IMR-90 (cell line): ENCODE measurements at regions not wholly inside any gene's neighbourhood (a gene's known extent, or its start where the extent isn't known, plus 50 kb on each side); places are given as distances from the start of the nearest gene placed in this dataset.

Source experiments
- ATAC-seq: fragments of 200-7000 bp; cut with Tn5 transposase; 2 replicates; pipeline ENCODE4 v1.9.1; 2020; ENCODE audit warnings: low read depth, mild to moderate bottlenecking, moderate library complexity
- BruUV-seq: library from RNA; stranded (reverse); fragments of 400-500 nt; replicated peaks from 2 replicates; lab custom pipeline; 2021; lab: Mats Ljungman, UMichigan
- CTCF ChIA-PET: fragments of 300-600 bp; formaldehyde crosslinking; extraction: SDS; loops from one replicate; lab custom pipeline; 2021; ENCODE audit warnings: antibody characterized with exemption; lab: Yijun Ruan, JAX
- POLR2A ChIA-PET: fragments of 300-600 bp; sonication (Branson Sonifier 250); formaldehyde crosslinking; loops from one replicate; lab custom pipeline; 2022; ENCODE audit warnings: antibody characterized with exemption; ENCODE audit not compliant: unreplicated experiment; lab: Charles Lee
- DNase-seq: peaks from one replicate; pipeline ENCODE4 v3.0.0; 2013
- H2AFZ ChIP-seq: replicated peaks from 2 replicates; pipeline ENCODE3; 2013; ENCODE audit warnings: low read length, mild to moderate bottlenecking; ENCODE audit not compliant: poor library complexity
- H2AK5ac ChIP-seq: 2 replicates; pipeline ENCODE4 v1.6.1; 2013; ENCODE audit warnings: low read depth, low read length, inconsistent platforms
- H2AK9ac ChIP-seq: replicated peaks from 2 replicates; pipeline ENCODE3; 2013; ENCODE audit warnings: mild to moderate bottlenecking, low read depth, low read length, moderate library complexity; ENCODE audit not compliant: poor library complexity
- H2BK120ac ChIP-seq: 2 replicates; pipeline ENCODE4 v1.6.1; 2013; ENCODE audit warnings: low read depth, low read length, inconsistent platforms
- H2BK15ac ChIP-seq: 3 replicates; pipeline ENCODE4 v1.6.1; 2013; ENCODE audit warnings: low read depth, low read length, inconsistent platforms
- H2BK20ac ChIP-seq: 2 replicates; pipeline ENCODE4 v1.6.1; 2013; ENCODE audit warnings: low read depth, mild to moderate bottlenecking, inconsistent platforms, low read length, moderate library complexity
- H2BK5ac ChIP-seq: 2 replicates; pipeline ENCODE4 v1.6.1; 2013; ENCODE audit warnings: mild to moderate bottlenecking, low read depth, low read length, inconsistent platforms; ENCODE audit not compliant: poor library complexity, severe bottlenecking
- H3K14ac ChIP-seq: replicated peaks from 2 replicates; pipeline ENCODE4 v1.6.1; 2013; ENCODE audit warnings: low read depth, low read length, inconsistent platforms
- H3K18ac ChIP-seq: 2 replicates; pipeline ENCODE4 v1.6.1; 2013; ENCODE audit warnings: low read depth, low read length, control low read depth
- H3K23ac ChIP-seq: 2 replicates; pipeline ENCODE4 v1.6.1; 2013; ENCODE audit warnings: low read depth, low read length, inconsistent platforms
- H3K27ac ChIP-seq: 2 replicates; pipeline ENCODE4 v1.5.1; 2013; ENCODE audit warnings: mild to moderate bottlenecking, control low read depth, low read length; ENCODE audit not compliant: insufficient read depth
- H3K27me3 ChIP-seq: 2 replicates; pipeline ENCODE4 v1.6.1; 2013; ENCODE audit warnings: low read length; ENCODE audit not compliant: control insufficient read depth, insufficient read depth
- H3K36me3 ChIP-seq: 2 replicates; pipeline ENCODE4 v1.6.1; 2013; ENCODE audit warnings: low read length, mixed read lengths; ENCODE audit not compliant: control insufficient read depth, insufficient read depth
- H3K4ac ChIP-seq: 2 replicates; pipeline ENCODE4 v1.6.1; 2013; ENCODE audit warnings: low read depth, low read length, inconsistent platforms
- H3K4me1 ChIP-seq: 2 replicates; pipeline ENCODE4 v1.6.1; 2013; ENCODE audit warnings: low read length, mixed read lengths; ENCODE audit not compliant: control insufficient read depth, insufficient read depth
- H3K4me2 ChIP-seq: 2 replicates; pipeline ENCODE4 v1.6.1; 2013; ENCODE audit warnings: low read depth, mild to moderate bottlenecking, control low read depth, low read length, moderate library complexity
- H3K4me3 ChIP-seq: 2 replicates; pipeline ENCODE4 v1.5.1; 2013; ENCODE audit warnings: low read depth, mild to moderate bottlenecking, control low read depth, low read length, moderate library complexity; ENCODE audit not compliant: insufficient read depth
- H3K56ac ChIP-seq: 2 replicates; pipeline ENCODE4 v1.6.1; 2013; ENCODE audit warnings: low read length, inconsistent platforms; ENCODE audit not compliant: insufficient read depth; ENCODE audit errors: extremely low read depth
- H3K79me1 ChIP-seq, 2 experiments: 2 replicates each; pipeline ENCODE4 v1.6.1; 2013; ENCODE audit warnings: low read length in 2 of 2, inconsistent platforms in 1 of 2, low read depth in 1 of 2
- H3K9ac ChIP-seq: 2 replicates; pipeline ENCODE4 v1.6.1; 2013; ENCODE audit warnings: low read depth, low read length, control low read depth
- H3K9me1 ChIP-seq: 2 replicates; pipeline ENCODE4 v1.6.1; 2013; ENCODE audit warnings: low read length, inconsistent platforms; ENCODE audit not compliant: insufficient read depth
- H3K9me3 ChIP-seq: 2 replicates; pipeline ENCODE4 v1.6.1; 2013; ENCODE audit warnings: low read length; ENCODE audit not compliant: control insufficient read depth, insufficient read depth
- H4K20me1 ChIP-seq: 2 replicates; pipeline ENCODE4 v1.6.1; 2013; ENCODE audit warnings: low read length, inconsistent platforms; ENCODE audit not compliant: insufficient read depth
- H4K5ac ChIP-seq: 2 replicates; pipeline ENCODE4 v1.6.1; 2013; ENCODE audit warnings: mild to moderate bottlenecking, low read depth, low read length, control low read depth
- H4K8ac ChIP-seq, 2 experiments: 2 replicates each; pipeline ENCODE4 v1.6.1; 2013; ENCODE audit warnings: low read depth in 2 of 2, low read length in 2 of 2, control low read depth in 1 of 2, inconsistent platforms in 1 of 2
- H4K91ac ChIP-seq: 2 replicates; pipeline ENCODE4 v1.6.1; 2013; ENCODE audit warnings: low read depth, low read length, inconsistent platforms; ENCODE audit not compliant: insufficient read depth
- CHD1 ChIP-seq: IDR thresholded peaks from 2 replicates; pipeline ENCODE4 v1.6.1; 2012; ENCODE audit warnings: low read depth, low read length, improper control_type of control experiment
- FOS ChIP-seq: fragments of 150-350 bp; IDR thresholded peaks from 2 replicates; pipeline ENCODE4 v1.6.1; 2016; ENCODE audit warnings: low read depth, low read length
- MAFK ChIP-seq: IDR thresholded peaks from 2 replicates; pipeline ENCODE4 v1.6.1; 2012; ENCODE audit warnings: low read depth, low read length, improper control_type of control experiment
- MXI1 ChIP-seq: IDR thresholded peaks from 2 replicates; pipeline ENCODE4 v1.6.1; 2012; ENCODE audit warnings: low read depth, mild to moderate bottlenecking, low read length, moderate library complexity, borderline replicate concordance
- NFE2L2 ChIP-seq: fragments of 150-350 bp; IDR thresholded peaks from 2 replicates; pipeline ENCODE4 v1.6.1; 2016; ENCODE audit warnings: low read depth, mild to moderate bottlenecking, low read length
- RAD21 ChIP-seq: IDR thresholded peaks from 2 replicates; pipeline ENCODE4 v1.6.1; 2012; ENCODE audit warnings: low read length, improper control_type of control experiment
- RFX5 ChIP-seq: IDR thresholded peaks from 2 replicates; pipeline ENCODE4 v1.8.0; 2012; ENCODE audit warnings: low read depth, mild to moderate bottlenecking, low read length, moderate library complexity
- WGBS, 2 experiments: methylation state at CpG; one replicate each; pipeline versions ENCODE4 v1.1.5 to v1.1.7; 2013; ENCODE audit warnings: missing lambda C conversion rate in 2 of 2; ENCODE audit not compliant: insufficient read length in 1 of 2; ENCODE audit errors: extremely low coverage in 2 of 2; 5-methylcytosine and 5-hydroxymethylcytosine counted together
- dilution Hi-C: fragments of 300-500 bp; cut with HindIII; formaldehyde crosslinking; loops from one replicate; pipeline ENCODE4 v1.14.3; 2018; ENCODE audit warnings: low sequenced_read_pairs; ENCODE audit not compliant: unreplicated experiment
- in situ Hi-C: fragments of 300-500 bp; cut with MboI; formaldehyde crosslinking; loops from 3 replicates; pipeline ENCODE4 v1.14.3; 2019; ENCODE audit warnings: low sequenced_read_pairs, inconsistent platforms, mixed read lengths
- intact Hi-C: fragments of 100-400 bp; cut with micrococcal nuclease; formaldehyde crosslinking; loops from 2 replicates; pipeline ENCODE4 v1.10.0; 2022
- TF ChIP-seq, protein P1 (sequence below): conservative IDR thresholded peaks from 2 replicates; pipeline ENCODE4 v1.5.1; 2012; ENCODE audit warnings: mild to moderate bottlenecking, low read depth, low read length, improper control_type of control experiment

DNA sequence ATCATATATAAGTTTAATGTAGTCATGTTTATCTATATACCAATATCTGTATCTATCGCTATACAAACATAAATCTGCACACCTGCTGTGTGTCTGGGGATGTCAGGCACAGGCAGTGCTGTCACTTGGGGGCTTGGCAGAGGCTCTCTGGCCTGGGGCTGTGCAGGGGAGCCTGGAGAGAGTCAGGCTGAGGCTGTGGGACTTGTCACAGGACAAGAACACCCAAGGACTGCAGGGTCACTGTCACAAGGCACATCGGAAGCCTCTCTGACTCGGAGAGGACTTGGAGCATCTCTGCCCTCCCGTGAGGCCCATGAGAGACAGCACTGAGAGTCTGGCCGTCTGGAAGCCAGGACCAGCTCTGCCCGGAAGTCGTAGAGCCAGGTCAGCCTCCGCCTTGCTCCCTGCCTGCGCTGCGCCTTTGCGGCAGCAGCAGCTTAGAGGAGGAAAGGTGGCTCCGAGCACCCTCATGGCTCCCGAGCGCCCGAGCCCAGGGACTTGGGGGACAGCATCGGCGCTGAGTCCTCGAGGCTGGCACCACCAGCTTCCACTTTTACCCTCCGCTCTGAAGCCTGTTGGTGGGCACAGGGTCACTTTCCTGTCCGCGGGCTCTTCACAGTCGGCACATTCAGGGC, 280.3 kb downstream of the NDUFA10 start:
- H3K4ac ChIP-seq: no peak overlapping the region
- H3K9me3 ChIP-seq: peaks cover 28% of the 10 kb centered on the region
- H3K27me3 ChIP-seq: no peaks in the 10 kb centered on the region
- ATAC-seq (no peak), DNase-seq (no peak)
- H3K27ac ChIP-seq: no peak overlapping the region
- H2AK9ac ChIP-seq: no peak overlapping the region
- no peak overlapping the region for H2BK20ac ChIP-seq
- no peaks in the 10 kb centered on the region for H3K36me3 ChIP-seq
- no peaks in the 10 kb centered on the region for H3K79me1 ChIP-seq
- no peak overlapping the region for H2BK120ac ChIP-seq
- H4K5ac ChIP-seq: no peak overlapping the region
- no peak overlapping the region for H3K18ac ChIP-seq
- TF ChIP-seq FOS: no peak
- TF ChIP-seq NFE2L2: no peak
- no peak for TF ChIP-seq RFX5
- TF ChIP-seq CHD1: no peak
- TF ChIP-seq MXI1: no peak
- TF ChIP-seq MAFK: no peak
- TF ChIP-seq, protein P1, sequence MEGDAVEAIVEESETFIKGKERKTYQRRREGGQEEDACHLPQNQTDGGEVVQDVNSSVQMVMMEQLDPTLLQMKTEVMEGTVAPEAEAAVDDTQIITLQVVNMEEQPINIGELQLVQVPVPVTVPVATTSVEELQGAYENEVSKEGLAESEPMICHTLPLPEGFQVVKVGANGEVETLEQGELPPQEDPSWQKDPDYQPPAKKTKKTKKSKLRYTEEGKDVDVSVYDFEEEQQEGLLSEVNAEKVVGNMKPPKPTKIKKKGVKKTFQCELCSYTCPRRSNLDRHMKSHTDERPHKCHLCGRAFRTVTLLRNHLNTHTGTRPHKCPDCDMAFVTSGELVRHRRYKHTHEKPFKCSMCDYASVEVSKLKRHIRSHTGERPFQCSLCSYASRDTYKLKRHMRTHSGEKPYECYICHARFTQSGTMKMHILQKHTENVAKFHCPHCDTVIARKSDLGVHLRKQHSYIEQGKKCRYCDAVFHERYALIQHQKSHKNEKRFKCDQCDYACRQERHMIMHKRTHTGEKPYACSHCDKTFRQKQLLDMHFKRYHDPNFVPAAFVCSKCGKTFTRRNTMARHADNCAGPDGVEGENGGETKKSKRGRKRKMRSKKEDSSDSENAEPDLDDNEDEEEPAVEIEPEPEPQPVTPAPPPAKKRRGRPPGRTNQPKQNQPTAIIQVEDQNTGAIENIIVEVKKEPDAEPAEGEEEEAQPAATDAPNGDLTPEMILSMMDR: no peak
- TF ChIP-seq RAD21: no peak
- H4K8ac ChIP-seq: no peak overlapping the region
- H4K20me1 ChIP-seq: no peaks in the 10 kb centered on the region
- H3K4me3 ChIP-seq: no peak overlapping the region
- in situ Hi-C loops (no loop called here), intact Hi-C loops (no loop called here), dilution Hi-C loops (no loop called here)
- no peak overlapping the region for H2AFZ ChIP-seq
- CTCF ChIA-PET: no interaction called here
- no peak overlapping the region for H2AK5ac ChIP-seq
- 84% methylated on average over 14 of the region's 22 CpGs; no CpG with 5 or more reads in 1 of the 2 experiments for WGBS, 2 experiments
- H4K91ac ChIP-seq: no peak overlapping the region
- POLR2A ChIA-PET: no interaction called here
- H3K14ac ChIP-seq: no peak overlapping the region
- H2BK5ac ChIP-seq: no peak overlapping the region
- H3K9me1 ChIP-seq: no peaks in the 10 kb centered on the region
- H3K56ac ChIP-seq: no peak overlapping the region
- H3K9ac ChIP-seq: no peak overlapping the region
- H3K4me1 ChIP-seq: no peaks in the 10 kb centered on the region
- no TSS peak for BruUV-seq
- H3K23ac ChIP-seq: no peak overlapping the region
- H3K4me2 ChIP-seq: no peak overlapping the region
- H2BK15ac ChIP-seq: no peak overlapping the region
